ENCODE measurements at regions not wholly inside any gene's neighbourhood (a gene's known extent, or its start where the extent isn't known, plus 50 kb on each side); places are given as distances from the start of the nearest gene placed in this dataset.

DNA sequence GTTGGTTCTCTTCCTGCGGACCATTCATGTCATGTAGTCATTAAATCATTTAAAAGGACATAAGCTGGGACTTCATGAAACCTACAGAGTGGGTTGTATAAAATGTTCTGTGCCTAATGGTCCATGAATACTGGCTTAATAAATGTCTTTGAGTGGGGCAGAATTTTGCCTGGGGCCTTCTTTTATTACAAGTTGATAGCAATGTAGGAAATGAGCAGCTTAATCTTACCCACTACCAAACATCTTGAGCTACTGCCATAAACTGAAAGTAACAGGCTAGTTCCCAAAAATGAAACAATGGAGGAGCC lies 130.9 kb downstream of the TMEM17 start:
- Histone ChIP-seq H3K9me3 (ENCODE audit: control insufficient read depth in 1 of 2, low read length in 2 of 2) (peaks cover 3 to 11% of the 10 kb centered on the region in 2 donors), H3K36me3 (ENCODE audit: control insufficient read depth in 1 of 2, insufficient read depth in 2 of 2, low read length in 2 of 2) (no peaks in the 10 kb centered on the region), H3K4me3 (ENCODE audit: low read depth in 1 of 2, low read length in 2 of 2) (no peak overlapping the region), H3K9ac (ENCODE audit: low read depth in 1 of 2, low read length in 2 of 2) (no peak overlapping the region), H3K4me1 (ENCODE audit: control insufficient read depth in 1 of 2, insufficient read depth in 2 of 2, low read length in 2 of 2) (no peaks in the 10 kb centered on the region), H3K27ac (ENCODE audit: low read depth, low read length) (no peak overlapping the region), H3K27me3 (ENCODE audit: control insufficient read depth in 1 of 2, insufficient read depth in 2 of 2, low read length in 2 of 2) (no peaks in the 10 kb centered on the region)

DNA sequence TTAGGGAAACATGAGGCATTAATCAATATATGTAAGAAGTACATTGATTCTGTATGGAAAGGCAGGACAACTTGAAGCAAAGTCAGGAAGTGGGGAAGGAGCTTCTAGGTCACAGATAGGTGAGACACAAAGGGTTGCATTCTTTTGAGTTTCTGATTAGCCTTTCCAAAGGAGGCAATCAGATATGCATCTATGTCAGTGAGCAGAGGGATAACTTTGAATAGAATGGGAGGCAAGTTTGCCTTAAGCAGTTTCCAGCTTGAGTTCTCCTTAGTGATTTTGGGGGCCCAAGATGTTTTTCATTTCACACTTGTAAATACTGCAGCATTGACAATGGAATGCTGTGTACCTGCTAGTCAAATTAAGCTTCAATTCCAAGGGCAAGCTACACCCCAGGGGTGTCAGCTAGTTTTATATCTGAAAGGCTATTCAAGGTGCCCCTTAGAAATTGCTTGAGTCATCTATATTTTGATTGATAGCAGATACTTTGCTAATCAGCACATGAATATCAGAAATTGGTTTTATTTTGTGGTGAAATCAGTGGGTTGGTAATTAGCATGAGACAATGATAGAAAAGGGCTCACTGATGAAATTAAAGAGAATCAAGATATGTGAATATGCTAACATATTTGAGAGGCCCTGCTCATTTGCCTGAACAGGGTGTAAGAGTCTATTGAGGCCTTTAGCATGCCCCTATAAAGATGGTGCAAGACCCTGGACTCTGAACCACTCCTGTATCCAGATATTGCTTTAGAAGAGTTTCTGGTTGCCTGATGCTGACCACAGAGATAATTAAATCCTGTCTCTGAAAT lies 131.5 kb downstream of the TMEM17 start:
- Histone ChIP-seq H3K4me3 (ENCODE audit: low read depth in 1 of 2, low read length in 2 of 2) (no peak overlapping the region), H3K27ac (ENCODE audit: low read depth, low read length) (no peak overlapping the region), H3K9me3 (ENCODE audit: control insufficient read depth in 1 of 2, low read length in 2 of 2) (peaks cover 3 to 11% of the 10 kb centered on the region in 2 donors), H3K9ac (ENCODE audit: low read depth in 1 of 2, low read length in 2 of 2) (no peak overlapping the region), H3K4me1 (ENCODE audit: control insufficient read depth in 1 of 2, insufficient read depth in 2 of 2, low read length in 2 of 2) (peaks cover 0 to 4% of the 10 kb centered on the region in 2 donors), H3K36me3 (ENCODE audit: control insufficient read depth in 1 of 2, insufficient read depth in 2 of 2, low read length in 2 of 2) (no peaks in the 10 kb centered on the region), H3K27me3 (ENCODE audit: control insufficient read depth in 1 of 2, insufficient read depth in 2 of 2, low read length in 2 of 2) (no peaks in the 10 kb centered on the region)

DNA sequence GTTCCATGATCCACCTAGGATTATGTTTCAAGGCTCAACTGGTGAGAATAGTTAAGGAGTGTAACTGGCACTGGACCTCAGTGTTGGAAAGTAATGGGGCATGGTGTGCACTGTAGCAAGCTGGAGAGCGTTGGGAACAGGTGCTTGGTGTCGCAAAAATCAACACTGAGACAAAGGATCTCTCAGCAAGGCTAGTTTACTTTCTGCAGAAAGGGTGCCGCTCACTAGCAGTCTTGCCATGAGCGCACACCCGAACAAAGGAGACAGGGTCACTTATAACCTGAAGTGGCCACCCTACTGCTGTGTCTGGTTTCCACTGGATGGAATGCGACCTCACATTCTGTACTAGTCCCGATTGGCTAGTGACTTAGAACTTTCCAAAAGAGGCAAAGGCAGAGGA lies 133.2 kb downstream of the TMEM17 start:
- Histone ChIP-seq H3K27ac (ENCODE audit: low read depth, low read length) (no peak overlapping the region), H3K9me3 (ENCODE audit: control insufficient read depth in 1 of 2, low read length in 2 of 2) (peaks cover 3 to 11% of the 10 kb centered on the region in 2 donors), H3K9ac (ENCODE audit: low read depth in 1 of 2, low read length in 2 of 2) (no peak overlapping the region), H3K4me3 (ENCODE audit: low read depth in 1 of 2, low read length in 2 of 2) (no peak overlapping the region), H3K4me1 (ENCODE audit: control insufficient read depth in 1 of 2, insufficient read depth in 2 of 2, low read length in 2 of 2) (peaks cover 0 to 4% of the 10 kb centered on the region in 2 donors), H3K36me3 (ENCODE audit: control insufficient read depth in 1 of 2, insufficient read depth in 2 of 2, low read length in 2 of 2) (no peaks in the 10 kb centered on the region), H3K27me3 (ENCODE audit: control insufficient read depth in 1 of 2, insufficient read depth in 2 of 2, low read length in 2 of 2) (no peaks in the 10 kb centered on the region)

DNA sequence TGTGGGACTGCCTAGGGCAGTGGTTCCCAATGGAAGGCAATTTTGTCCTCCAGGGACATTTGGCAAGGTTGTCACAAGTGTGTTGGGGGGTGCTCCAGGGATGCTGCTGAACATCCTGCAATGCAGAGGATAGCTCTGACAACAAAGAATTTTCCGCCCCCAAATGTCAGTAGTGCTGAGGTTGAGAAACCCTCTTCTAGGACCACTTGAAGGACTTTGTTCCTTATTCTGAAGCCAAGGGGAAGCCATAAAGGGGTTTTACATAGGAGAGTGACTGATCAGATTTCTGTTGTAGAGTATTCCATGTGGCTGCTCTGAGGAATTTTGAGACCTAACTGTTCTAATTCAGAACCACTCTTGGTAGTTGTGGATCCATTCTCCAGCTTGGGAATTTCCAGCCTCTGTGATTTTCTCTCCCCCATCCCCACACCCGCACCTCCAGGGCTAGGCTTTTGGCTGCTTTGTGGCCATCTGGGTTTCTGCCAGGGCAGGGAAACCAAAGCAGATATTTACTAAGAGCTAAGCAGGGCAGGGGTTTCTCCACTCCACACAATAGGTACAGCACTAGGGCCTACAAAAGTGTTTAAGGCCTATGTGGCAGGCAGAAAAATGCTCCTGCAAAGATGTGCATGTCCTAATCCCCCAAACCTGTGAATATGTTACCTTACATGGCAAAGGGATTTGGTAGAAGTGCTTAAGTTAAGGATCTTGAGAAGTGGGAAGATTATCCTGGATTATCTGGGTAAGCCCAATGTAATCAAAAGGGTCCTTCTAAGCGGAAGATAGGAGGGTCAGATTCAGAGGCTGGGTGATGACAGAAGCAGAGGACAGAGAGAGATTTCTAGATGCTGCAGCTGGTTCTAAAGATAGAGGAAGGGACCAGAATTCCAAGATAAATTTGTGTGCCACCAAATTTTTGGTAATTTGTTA lies 135.4 kb downstream of the TMEM17 start:
- no peaks in the 10 kb centered on the region for H3K27me3 ChIP-seq (ENCODE audit: control insufficient read depth in 1 of 2, insufficient read depth in 2 of 2, low read length in 2 of 2)
- no peaks in the 10 kb centered on the region for H3K36me3 ChIP-seq (ENCODE audit: control insufficient read depth in 1 of 2, insufficient read depth in 2 of 2, low read length in 2 of 2)
- H3K9me3 ChIP-seq (ENCODE audit: control insufficient read depth in 1 of 2, low read length in 2 of 2): peaks cover 3 to 11% of the 10 kb centered on the region in 2 donors
- H3K9ac ChIP-seq (ENCODE audit: low read depth in 1 of 2, low read length in 2 of 2): no peak overlapping the region
- no peak overlapping the region for H3K4me3 ChIP-seq (ENCODE audit: low read depth in 1 of 2, low read length in 2 of 2)
- H3K27ac ChIP-seq (ENCODE audit: low read depth, low read length): no peak overlapping the region
- H3K4me1 ChIP-seq (ENCODE audit: control insufficient read depth in 1 of 2, insufficient read depth in 2 of 2, low read length in 2 of 2): peaks cover 0 to 4% of the 10 kb centered on the region in 2 donors

DNA sequence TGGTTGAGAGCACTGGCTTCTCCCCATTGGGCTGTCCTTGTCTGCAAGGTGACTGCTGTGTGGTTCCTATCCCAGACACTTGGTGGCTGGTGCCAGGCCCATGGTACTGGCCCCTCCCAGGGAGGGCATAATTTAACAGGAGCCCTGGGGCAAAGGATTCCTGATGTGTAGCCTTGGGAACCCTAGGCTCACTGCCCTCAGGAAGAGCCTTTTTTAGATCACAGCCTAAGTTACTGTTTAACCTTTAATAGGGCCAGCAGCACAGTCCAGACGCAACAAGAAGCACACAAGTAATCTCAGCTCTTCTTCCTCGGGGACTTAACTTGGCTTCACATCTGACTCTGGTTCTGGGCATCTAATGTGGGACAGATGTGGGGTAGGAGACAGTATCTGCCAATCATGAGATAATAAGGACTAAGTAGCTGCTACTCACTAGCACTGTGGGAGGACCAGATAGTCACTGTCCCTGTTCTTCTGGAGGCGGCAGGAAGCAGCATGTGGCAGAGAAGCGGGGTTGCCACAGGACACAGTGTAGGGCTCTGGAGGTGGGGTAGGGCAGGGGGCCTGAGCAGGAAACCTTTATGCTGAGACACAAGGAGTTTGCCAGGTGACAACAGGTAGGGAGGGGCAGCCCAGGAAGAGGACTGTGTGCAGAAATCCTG lies 136.3 kb downstream of the TMEM17 start:
- Histone ChIP-seq H3K36me3 (ENCODE audit: control insufficient read depth in 1 of 2, insufficient read depth in 2 of 2, low read length in 2 of 2) (no peaks in the 10 kb centered on the region), H3K9me3 (ENCODE audit: control insufficient read depth in 1 of 2, low read length in 2 of 2) (peaks cover 3 to 11% of the 10 kb centered on the region in 2 donors), H3K4me1 (ENCODE audit: control insufficient read depth in 1 of 2, insufficient read depth in 2 of 2, low read length in 2 of 2) (peaks cover 0 to 4% of the 10 kb centered on the region in 2 donors), H3K9ac (ENCODE audit: low read depth in 1 of 2, low read length in 2 of 2) (no peak overlapping the region), H3K27ac (ENCODE audit: low read depth, low read length) (no peak overlapping the region), H3K27me3 (ENCODE audit: control insufficient read depth in 1 of 2, insufficient read depth in 2 of 2, low read length in 2 of 2) (no peaks in the 10 kb centered on the region), H3K4me3 (ENCODE audit: low read depth in 1 of 2, low read length in 2 of 2) (no peak overlapping the region)

DNA sequence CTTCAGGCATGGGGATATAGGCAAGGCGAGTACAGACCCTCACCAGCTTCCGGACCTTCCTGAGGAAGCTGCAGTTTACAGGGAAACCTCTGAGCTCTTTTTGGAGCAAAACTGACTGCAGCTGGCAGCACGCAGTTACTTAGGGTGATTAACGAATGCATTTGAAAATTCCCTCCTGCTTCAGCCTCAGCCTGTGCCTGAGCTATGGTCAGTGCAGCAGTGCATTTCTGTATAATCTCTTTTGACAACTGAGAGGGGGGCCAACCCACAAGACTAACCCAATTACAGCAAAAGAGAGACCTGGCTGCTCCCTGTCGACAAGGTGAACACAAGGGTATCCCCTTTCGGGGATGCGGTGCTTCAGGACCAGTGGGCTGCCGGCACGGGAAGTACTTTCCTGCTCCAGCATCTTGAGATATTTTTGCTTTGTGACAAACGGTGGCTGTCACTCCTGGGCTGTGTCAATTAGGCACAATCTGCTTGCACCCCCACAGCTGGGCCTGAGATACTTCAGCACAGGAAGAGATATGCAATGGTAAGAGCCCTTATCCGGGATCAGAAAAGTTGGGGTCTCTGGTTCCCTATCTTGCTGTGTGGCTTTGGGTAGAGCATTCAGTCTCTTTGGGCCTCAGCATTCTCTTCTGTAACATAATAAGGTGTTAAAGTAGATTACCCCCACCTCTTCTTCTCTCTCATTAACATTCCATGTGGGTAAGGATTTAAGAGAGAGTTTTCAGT lies 141.0 kb downstream of the TMEM17 start:
- no peak overlapping the region for H3K9ac ChIP-seq (ENCODE audit: low read depth in 1 of 2, low read length in 2 of 2)
- no peak overlapping the region for H3K4me3 ChIP-seq (ENCODE audit: low read depth in 1 of 2, low read length in 2 of 2)
- no peaks in the 10 kb centered on the region for H3K27me3 ChIP-seq (ENCODE audit: control insufficient read depth in 1 of 2, insufficient read depth in 2 of 2, low read length in 2 of 2)
- H3K9me3 ChIP-seq (ENCODE audit: control insufficient read depth in 1 of 2, low read length in 2 of 2): peaks cover 0 to 4% of the 10 kb centered on the region in 2 donors
- peaks cover 0 to 3% of the 10 kb centered on the region in 2 donors for H3K4me1 ChIP-seq (ENCODE audit: control insufficient read depth in 1 of 2, insufficient read depth in 2 of 2, low read length in 2 of 2)
- no peaks in the 10 kb centered on the region for H3K36me3 ChIP-seq (ENCODE audit: control insufficient read depth in 1 of 2, insufficient read depth in 2 of 2, low read length in 2 of 2)
- H3K27ac ChIP-seq (ENCODE audit: low read depth, low read length): no peak overlapping the region

DNA sequence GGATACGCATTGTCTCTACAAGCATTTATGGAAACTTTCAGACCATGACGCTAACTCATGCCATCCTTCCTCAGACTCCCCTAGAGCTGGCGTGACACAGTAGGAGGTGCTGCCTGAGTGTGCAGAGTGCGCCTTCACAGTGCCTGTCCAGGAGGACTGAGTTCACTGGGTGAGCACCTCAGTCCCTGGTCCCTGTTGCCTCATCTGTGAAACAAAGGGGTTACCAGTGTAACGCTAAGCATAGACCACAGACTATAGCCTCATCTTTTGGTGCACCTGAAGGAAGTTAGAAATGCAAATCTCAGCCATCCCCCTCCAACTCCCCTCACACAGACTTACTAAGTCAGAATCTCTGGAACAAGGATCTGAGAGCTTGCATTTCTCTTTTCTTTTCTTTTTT lies 142.8 kb downstream of the TMEM17 start:
- Histone ChIP-seq H3K9me3 (ENCODE audit: control insufficient read depth in 1 of 2, low read length in 2 of 2) (peaks cover 0 to 4% of the 10 kb centered on the region in 2 donors), H3K36me3 (ENCODE audit: control insufficient read depth in 1 of 2, insufficient read depth in 2 of 2, low read length in 2 of 2) (no peaks in the 10 kb centered on the region), H3K27ac (ENCODE audit: low read depth, low read length) (no peak overlapping the region), H3K4me1 (ENCODE audit: control insufficient read depth in 1 of 2, insufficient read depth in 2 of 2, low read length in 2 of 2) (no peaks in the 10 kb centered on the region), H3K4me3 (ENCODE audit: low read depth in 1 of 2, low read length in 2 of 2) (no peak overlapping the region), H3K9ac (ENCODE audit: low read depth in 1 of 2, low read length in 2 of 2) (no peak overlapping the region), H3K27me3 (ENCODE audit: control insufficient read depth in 1 of 2, insufficient read depth in 2 of 2, low read length in 2 of 2) (no peaks in the 10 kb centered on the region)

DNA sequence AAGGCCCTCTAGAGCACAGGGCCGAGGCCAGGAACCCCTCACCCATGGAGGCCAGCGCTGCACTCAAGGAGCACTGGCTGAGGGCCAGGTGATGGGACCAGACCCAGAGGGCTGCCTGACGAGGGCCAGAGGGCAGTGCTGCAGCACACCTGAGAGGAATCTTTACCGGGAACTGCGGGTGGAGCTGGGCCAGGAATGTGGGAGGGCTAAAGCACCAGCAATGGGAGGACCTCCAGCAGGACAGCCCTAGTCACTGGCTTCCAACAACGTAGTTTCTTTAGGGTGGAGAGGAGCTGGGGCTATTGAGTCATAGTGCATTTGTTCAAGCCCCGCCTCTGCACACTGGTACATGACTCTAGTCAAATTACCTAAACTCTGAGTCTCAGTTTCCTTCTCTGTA lies 143.4 kb downstream of the TMEM17 start:
- Histone ChIP-seq H3K4me1 (ENCODE audit: control insufficient read depth in 1 of 2, insufficient read depth in 2 of 2, low read length in 2 of 2) (no peaks in the 10 kb centered on the region), H3K27me3 (ENCODE audit: control insufficient read depth in 1 of 2, insufficient read depth in 2 of 2, low read length in 2 of 2) (no peaks in the 10 kb centered on the region), H3K9me3 (ENCODE audit: control insufficient read depth in 1 of 2, low read length in 2 of 2) (peaks cover 0 to 4% of the 10 kb centered on the region in 2 donors), H3K27ac (ENCODE audit: low read depth, low read length) (no peak overlapping the region), H3K9ac (ENCODE audit: low read depth in 1 of 2, low read length in 2 of 2) (no peak overlapping the region), H3K36me3 (ENCODE audit: control insufficient read depth in 1 of 2, insufficient read depth in 2 of 2, low read length in 2 of 2) (no peaks in the 10 kb centered on the region), H3K4me3 (ENCODE audit: low read depth in 1 of 2, low read length in 2 of 2) (no peak overlapping the region)

DNA sequence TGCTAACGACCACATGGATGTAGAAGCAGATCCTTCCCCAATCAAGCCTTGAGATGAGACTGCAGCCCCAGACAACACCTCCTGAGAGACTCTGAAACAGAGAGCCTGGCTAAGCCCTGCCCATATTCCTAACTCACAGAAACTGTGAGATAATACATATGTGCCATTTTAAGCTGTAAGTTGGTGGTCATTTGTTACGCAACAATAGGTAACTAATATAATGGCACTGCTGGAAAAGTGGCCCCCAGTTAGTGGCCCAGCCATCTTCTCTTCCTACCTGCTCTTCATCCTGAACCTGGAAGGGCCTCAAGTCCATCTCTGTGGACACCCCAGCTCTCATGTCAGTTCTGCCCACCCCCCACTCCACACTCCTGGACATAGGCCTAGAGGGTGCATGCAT lies 144.0 kb downstream of the TMEM17 start:
- Histone ChIP-seq H3K9ac (ENCODE audit: low read depth in 1 of 2, low read length in 2 of 2) (no peak overlapping the region), H3K9me3 (ENCODE audit: control insufficient read depth in 1 of 2, low read length in 2 of 2) (peaks cover 0 to 4% of the 10 kb centered on the region in 2 donors), H3K27ac (ENCODE audit: low read depth, low read length) (no peak overlapping the region), H3K27me3 (ENCODE audit: control insufficient read depth in 1 of 2, insufficient read depth in 2 of 2, low read length in 2 of 2) (no peaks in the 10 kb centered on the region), H3K4me1 (ENCODE audit: control insufficient read depth in 1 of 2, insufficient read depth in 2 of 2, low read length in 2 of 2) (no peaks in the 10 kb centered on the region), H3K36me3 (ENCODE audit: control insufficient read depth in 1 of 2, insufficient read depth in 2 of 2, low read length in 2 of 2) (no peaks in the 10 kb centered on the region), H3K4me3 (ENCODE audit: low read depth in 1 of 2, low read length in 2 of 2) (no peak overlapping the region)

Measured in duodenal mucosa (tissue), 2 donors.